GM12892 (cell line): ENCODE measurements at regions not wholly inside any gene's neighbourhood (a gene's known extent, or its start where the extent isn't known, plus 50 kb on each side); places are given as distances from the start of the nearest gene placed in this dataset.

Source experiments
- POLR2A ChIP-seq: IDR thresholded peaks from 2 replicates; pipeline ENCODE4 v1.6.1; 2011; ENCODE audit warnings: low read depth, low read length, control low read depth
- POLR2AphosphoS5 ChIP-seq: IDR thresholded peaks from 2 replicates; pipeline ENCODE4 v1.6.1; 2011; ENCODE audit warnings: low read depth, low read length, control low read depth

DNA sequence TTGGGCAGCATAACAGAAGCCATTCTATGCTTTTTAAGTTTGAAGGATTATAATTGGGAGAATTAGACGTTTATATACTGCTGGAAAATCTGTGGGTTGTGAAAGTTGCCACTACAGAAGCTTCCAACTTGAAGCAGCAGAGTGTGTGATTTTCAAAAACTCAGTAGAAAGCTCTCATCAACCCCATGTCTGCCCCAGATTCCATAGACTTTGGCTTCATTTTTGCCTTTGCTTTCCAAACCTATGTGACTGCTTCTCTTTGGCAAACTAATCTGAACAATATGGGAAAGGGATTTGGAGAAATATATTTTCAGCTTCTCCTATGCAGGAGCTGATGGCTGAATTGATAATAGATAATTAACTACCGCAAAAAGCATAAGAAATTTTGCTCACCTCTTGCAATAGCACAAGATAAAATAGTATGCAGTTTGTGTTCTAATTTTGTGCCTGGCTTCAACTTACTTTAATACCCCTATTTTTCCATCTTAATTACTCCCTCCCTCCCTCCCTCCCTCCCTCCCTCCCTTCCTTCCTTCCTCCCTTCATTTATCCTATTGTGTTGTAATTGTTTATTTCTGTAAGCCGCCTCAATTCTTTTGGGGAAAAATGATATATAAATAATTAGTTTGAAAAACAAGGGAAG lies 214.1 kb upstream of the HS3ST5 start:
- TF ChIP-seq POLR2AphosphoS5 (no peak), POLR2A (no peak)
